SHP77 (cell line): ENCODE measurements at regions not wholly inside any gene's neighbourhood (a gene's known extent, or its start where the extent isn't known, plus 50 kb on each side); places are given as distances from the start of the nearest gene placed in this dataset.

Experiments used
- DNase-seq, 2 experiments: peaks; one replicate each; lab custom pipeline; 2025; lab: John Stamatoyannopoulos, UW

DNA sequence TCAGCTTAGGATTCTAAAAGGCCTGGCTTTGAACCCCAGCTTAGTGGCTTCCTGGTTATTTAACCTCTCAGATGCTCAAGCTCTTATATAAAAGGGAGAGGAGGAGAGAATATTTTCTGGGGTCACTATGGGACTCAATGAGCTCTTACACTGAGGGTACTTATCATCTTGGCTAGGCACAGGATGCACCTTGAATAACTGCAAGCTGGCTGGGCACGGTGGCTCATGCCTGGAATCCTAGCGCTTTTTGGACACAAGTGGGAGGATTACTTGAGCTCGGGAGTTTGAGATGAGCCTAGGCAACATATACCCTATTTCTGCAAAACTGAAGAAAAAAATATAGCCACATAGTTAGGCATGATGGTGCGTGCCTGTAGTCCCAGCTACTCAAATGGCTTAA is 665.3 kb upstream of the RBFOX1 start:
- DNase-seq: no peak

DNA sequence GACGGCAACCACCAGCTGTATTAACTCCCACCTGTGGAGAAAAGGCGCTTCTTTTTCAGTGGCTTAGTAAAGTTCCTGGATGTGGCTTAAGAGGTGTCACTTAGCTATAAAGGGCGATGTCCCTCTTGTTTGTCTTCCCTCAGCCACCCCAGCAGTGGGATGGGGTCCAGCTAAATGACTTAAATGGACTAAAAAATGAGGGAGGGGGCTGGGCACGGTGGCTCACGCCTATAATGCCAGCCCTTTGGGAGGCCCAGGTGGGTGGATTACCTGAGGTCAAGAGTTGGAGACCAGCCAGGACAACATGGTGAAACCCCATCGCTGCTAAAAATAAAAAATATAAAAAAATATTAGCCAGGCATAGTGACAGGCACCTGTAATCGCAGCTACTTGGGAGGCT is 667.5 kb upstream of the RBFOX1 start:
- no peak for DNase-seq

DNA sequence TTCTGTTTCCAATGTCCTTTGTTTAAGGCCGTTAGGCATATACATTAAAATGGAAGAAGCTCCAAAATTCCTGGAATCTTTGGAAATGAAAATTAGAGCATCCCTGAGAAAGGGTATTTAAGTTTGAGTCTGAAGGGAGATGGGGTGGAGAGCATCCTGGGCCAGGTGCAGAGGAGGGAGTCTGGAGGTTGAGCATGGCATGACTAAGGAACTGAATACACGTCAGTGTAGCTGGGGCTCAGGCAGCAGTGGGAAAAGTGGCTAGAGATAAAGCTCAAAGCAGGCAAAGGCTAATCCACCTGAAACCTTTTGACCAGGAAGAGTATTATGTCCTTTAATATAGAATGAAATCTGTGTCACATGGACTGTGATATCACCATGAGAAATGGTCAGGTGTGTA is 669.0 kb upstream of the RBFOX1 start:
- DNase-seq: no peak

DNA sequence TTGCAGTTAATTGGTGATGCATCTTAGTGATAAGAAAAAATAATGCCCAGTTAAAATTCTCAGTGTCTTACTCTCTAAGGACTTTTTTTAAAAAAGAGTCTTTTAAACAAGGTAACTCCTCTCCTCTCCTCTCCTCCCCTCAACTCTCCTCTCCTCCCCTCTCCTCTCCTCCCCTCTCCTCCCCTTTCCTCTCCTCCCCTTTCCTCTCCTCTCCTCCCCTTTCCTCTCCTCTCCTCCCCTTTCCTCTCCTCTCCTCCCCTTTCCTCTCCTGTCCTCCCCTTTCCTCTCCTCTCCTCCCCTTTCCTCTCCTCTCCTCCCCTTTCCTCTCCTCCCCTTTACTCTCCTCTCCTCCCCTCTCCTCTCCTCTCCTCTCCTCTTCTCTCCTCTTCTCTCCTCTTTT is 675.9 kb upstream of the RBFOX1 start:
- DNase-seq: no peak

DNA sequence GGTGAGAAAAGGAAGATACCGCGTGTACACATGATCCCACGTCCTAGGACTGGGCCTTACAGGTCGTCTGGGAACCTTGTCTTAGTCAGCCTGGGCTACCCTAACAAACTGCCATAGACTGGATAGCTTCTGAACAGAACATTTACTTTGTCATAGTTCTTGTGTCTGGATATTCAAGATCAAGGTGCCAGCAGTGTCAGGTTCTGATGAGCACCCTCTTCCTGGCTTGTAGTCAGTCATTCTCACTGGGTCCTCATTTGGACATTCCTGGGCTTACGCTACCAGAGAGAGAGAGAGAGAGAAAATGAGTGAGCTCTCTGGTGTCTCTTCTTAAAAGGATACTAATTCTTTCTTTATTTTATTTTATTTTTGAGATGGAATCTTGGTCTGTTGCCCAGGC is 685.8 kb upstream of the RBFOX1 start:
- no peak for DNase-seq

DNA sequence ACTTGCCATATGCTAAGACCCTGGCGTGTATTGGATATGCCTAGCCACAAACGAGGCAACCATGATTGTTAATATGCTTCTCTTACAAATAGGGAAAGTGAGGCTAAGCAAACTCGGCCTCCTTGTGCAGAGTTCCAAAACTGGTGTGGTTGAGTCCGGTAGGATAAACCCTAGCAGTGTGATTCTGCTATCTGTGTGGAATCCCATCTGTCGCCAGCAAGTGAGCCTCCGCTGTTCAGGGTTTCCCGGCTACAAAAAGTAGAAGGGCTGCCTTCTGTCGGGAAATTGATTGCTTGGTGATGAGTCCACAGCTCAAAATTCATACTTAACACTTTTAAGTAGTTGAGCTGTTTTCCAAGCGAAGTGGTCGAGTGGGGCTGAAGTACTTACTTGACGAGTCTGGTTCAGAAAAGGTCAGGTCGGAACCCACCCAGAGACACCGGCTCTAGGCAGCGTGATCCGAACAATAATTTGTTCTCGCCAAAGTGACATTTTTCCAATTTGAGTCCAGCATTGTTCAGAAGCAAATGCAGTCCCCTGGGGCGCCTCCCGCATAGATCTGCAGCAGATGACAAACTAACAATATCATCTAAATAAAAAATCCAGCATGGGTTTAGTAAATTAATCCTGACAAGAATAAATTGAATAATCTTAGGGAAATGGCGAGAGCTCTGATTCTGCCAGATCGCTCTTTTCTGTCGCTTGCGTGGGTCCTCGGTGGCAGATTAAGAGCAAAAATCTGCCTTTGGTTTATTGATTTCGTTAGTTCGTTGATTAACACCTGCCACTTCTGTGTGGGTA is 686.7 kb upstream of the RBFOX1 start:
- DNase-seq: no peak

DNA sequence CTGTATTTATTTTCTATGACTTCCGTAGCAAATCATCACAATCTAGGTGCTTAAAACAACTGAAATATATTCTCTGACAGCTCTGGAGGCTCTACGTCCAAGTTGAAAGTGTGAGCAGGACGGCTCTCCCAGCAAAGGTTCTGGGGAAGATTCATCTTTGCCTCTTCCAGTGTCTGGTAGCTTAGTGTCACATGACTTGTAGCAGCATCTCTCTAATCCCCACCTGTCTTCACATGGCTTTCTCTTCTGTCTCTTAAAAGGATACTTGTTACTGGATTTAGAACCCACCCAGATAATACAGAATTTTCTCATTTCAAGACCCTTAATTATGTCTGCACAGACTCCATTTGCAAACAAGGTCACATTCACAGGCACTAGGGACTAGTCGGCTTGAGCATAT is 687.7 kb upstream of the RBFOX1 start:
- no peak for DNase-seq

DNA sequence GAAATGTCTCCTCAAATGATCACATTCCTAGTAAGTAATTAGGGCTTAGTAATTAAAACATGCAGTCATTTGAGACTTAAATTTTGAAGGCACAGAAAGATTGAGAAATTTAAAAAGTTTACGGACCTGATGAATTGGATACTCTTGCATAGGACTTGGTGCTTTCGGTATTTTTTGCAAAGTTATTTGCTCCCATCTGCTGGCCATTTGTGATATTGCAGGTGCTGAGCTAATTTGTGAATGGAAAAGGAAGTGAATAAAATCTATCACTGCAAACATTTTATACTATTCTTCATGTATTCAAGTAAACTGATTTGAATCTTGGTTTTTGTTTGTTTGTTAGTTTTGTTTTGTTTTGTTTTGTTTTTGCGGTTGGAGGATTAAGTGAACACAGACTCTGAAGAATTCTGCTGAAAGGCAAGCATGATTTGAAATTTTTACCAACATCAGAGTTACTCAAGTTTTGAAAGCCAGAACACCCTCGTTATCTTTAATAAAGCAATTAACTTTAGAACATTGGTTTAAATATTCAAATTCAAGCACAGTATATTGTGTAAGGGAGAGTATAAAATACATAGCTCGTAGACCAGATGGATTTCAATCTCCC is 689.5 kb upstream of the RBFOX1 start:
- DNase-seq: peak in 1 of 2 experiments; percentile 49

DNA sequence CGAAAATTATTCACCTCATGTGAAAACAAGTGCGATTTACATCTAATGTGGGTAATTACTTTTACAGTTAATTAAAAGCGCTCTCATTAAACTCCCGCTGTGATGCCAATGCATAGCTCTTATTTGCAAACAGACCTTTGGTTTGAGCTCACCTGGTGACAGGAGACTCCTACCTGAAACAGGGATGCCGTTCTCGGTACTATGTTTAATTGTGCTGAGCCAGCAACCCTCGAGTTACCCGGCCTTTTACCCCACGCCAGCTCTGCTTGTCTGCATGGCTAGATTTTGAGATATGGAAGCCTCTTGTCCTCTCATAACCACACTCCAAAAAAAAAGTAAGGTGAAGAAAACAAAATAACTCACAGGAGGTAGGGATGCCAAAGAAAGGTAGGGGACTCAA is 690.4 kb upstream of the RBFOX1 start:
- DNase-seq: no peak

DNA sequence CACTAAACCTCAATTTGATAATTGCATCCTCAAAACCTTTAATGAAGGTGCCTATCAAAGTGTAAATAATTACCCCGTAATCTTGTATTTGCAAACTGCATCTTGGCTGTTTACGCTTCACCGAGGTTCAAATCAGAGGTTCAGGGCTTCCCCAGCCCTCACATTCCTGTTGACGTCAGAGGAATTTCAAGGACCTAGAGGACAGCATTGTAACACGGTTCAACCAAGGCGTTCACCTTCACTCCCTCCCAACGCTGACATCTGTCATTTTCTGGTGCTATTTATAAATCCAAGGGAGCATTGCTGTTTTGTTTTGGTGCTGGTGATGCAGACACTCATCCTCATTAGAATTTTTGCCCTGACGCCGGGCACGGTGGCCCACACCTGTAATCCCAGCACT is 691.6 kb upstream of the RBFOX1 start:
- DNase-seq: no peak

DNA sequence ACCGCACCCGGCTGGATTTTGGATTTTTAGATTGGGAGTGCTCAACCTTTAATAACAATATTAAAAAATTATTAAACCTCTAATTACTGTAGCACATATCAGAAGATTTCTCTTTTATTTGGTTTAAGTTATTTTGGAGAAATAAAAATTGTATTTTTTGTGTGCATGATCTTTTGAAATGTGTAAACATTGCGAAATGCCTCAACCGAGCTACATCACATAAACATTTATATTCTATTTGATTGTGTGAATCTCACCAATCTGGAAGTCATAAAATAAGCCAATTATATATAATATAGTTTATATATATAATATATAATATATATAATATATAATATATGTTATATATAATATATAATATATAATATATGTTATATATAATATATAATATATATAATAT is 696.2 kb upstream of the RBFOX1 start:
- DNase-seq: no peak

DNA sequence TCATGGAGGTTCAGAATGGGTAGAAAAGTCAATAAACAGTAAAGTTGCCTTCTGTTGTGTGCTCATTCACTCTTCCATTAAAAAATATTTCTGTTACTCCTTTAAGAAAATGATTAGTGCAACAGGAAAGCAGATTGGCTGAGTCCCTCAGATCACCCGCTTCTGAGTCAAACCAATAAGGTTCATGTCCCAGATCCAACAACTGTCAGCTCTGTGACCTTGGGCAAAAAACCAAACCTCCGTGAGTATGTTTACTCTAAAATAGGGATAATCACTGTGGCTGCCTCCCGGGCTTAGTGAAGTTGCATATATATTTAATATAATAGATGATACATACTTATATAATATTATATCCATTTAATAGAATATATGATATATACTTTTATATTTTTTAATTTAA is 698.5 kb upstream of the RBFOX1 start:
- no peak for DNase-seq

DNA sequence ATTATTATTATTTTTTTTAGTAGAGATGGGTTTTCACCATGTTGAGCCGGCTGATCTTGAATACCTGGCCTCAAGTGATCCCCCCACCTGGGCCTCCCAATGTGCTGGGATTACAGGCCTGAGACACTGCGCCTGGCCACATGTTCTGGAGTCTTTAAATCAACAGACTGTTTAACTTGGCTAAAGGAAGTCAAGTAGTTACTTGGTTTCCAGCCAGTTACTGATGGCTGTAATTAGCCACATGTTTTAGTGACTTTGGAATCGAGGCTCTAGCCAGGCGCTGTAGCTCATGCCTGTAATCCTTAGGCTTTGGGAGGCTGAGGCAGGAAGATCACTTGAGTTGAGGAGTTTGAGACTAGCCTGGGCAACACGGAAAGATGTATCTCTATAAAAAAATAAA is 699.2 kb upstream of the RBFOX1 start:
- no peak for DNase-seq

DNA sequence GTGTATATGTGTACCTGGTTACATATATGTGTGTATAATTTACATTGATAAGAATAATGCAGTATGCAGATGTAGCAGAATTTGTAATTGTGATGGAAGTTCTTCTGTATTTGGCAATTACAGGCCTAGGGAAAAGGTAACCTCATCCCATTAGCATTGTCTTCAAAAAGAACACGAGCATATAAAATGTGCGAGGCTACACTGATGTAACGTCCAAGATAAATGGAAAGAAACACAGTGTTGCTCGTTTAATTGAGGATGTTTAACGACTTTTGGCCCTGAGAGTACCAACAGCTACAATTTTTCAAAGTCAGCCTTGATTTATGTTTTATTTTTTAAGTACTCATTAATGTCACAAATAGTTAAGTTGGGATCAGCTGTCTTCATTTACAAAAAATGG is 703.5 kb upstream of the RBFOX1 start:
- no peak for DNase-seq

DNA sequence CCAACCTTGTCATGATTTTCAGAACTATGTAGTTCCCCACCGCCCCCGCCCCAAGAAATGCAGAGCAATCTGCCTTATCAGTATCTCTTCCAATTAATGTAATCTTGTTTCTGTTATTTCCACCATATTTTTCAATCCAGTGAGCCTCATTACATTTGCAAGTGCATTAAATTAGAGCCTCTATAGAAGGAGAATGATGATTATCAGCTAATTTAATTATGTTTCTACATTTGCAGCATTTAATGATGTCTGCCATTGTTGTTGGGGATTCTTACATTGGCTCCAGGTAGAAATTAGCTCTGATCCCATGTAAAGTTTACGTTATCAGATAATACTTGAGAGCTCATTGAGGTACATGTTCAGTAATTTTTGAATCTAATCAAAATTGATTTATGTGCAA is 707.0 kb upstream of the RBFOX1 start:
- no peak for DNase-seq

DNA sequence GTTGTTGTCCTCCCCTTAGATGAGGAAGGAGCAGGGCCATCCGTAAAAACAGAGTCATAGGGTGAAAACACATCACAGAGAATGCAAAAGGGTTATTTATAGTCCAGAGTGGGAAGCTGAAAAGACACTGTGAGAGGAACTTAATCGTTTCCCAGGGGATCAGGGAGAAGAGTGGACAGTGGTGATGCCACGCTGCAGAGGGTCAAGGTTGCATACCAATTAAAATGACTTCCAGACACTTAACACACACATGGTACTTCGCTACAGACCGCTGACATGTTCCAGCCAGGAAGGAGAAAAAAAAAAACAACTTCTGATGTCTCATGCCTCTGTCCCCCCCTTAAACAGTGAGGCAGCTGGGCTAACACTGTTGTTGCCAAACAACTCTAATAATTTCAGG is 713.8 kb upstream of the RBFOX1 start:
- no peak for DNase-seq

DNA sequence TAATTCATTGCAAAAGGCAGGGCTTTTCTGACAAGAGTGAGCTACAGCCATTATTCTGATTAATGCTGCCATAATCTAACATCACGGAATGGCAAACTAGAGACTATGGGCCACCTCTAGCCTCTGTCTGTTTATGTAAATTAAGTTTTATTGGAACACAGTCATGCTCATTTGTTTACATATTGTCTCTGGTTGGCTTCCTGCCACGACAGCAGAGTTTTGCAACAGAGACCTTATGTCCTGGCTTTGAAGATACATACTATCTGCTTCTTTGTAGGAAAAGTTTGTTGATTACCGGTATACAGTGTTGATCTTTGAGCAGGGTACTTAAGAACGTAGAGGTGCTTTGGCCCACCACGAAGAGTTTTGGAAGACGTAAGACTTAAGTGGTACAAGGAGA is 715.9 kb upstream of the RBFOX1 start:
- no peak for DNase-seq

DNA sequence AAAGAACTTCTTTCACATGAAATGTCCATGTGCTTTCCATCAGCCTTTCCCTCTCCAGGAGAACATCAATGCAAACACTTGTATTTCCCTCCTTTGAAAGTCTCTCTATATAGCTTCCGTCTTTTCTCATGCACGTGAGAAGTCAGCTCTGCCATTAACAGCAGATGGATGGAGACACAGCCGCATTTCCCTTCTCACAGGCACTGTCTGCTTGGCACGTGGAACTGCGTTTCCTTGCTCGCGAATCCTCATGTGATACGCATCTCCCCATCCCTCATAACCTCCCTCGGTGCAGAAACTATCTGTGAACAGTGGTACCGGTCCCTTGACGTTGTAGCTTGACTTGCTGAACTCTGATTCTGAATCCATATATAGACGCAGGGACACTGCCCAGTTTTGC is 717.0 kb upstream of the RBFOX1 start:
- DNase-seq: no peak

DNA sequence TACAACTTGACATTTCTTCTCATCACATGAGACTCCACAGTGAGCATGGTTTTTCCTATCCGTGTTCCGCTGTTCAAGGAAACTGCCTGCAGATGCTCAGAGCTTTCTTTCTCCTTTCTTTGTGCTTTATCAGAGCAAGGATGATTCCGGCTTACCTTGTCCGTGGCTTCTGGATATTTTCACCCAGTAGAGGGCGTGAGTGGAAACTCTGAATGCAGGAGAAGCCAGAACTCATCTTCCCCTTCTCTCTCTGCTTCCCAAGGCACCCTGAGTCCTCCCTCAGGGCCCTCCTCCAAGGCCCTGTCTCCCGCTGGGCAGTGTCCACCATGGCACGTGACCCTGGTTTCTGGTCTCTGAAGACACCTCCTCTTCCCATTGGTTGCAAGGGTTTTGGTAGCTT is 721.1 kb upstream of the RBFOX1 start:
- DNase-seq: no peak

DNA sequence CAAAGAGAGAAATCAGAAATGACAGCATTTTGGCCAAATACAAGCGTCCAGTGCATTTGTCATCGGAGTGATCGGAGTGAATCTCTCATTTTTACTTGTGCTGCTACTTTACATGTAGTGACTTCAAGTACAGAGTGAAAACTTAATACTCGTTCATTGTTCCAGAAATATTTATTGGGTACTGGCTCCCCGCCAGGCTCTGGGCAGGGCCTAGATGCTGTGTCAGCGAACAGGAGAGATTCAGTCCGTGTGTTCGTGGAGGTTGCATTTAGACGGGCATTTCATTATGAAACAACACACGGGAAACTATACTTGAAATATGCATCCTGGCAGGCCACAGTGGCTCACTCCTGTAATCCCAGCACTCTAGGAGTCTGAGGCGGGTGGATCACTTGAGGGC is 727.2 kb upstream of the RBFOX1 start:
- DNase-seq: no peak

DNA sequence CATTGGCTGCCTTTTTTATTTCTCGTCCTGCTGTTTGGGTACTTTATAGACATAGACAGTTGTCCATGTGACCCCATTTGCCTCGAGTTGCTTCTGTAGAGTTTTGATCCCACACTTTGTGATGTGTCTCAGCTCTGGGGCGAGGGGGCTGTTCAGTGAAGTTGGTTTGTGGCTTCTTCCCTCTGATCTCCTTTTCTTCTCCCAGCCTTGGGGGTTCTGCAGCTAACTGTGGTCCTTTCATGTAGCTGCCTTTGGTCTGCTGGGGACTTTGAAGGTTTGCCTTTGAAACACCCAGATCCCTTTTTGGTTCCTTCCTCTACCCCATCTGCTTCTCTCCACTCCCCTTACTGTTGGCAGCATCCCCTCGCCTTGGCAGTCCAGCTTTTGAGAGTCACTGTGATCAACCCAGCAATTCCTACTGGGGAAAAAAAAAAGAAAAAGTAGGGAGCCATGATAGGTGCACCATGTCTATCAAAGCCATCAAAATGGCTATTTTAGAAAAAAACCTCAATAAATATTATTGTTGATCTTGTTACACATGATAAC is 728.8 kb upstream of the RBFOX1 start:
- no peak for DNase-seq

DNA sequence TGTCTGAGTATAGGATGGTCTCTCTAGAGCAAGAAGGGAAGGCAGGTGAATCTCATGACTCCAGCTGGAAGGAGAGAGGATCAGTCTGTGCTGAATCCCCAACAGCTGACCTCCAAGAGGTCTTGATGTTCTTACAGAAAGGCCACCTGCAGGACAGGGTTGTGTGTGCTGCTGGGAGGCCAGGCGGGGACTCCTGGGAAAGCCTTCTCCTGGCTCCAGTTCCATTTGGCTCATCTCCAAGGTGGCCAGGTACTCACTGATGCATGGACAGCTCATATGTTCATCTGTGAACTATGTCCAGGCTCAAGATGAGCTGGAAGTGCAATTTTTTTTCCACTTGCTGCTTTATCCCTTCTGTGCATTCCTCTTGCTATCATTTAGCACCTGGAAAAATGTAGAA is 730.2 kb upstream of the RBFOX1 start:
- DNase-seq: no peak

DNA sequence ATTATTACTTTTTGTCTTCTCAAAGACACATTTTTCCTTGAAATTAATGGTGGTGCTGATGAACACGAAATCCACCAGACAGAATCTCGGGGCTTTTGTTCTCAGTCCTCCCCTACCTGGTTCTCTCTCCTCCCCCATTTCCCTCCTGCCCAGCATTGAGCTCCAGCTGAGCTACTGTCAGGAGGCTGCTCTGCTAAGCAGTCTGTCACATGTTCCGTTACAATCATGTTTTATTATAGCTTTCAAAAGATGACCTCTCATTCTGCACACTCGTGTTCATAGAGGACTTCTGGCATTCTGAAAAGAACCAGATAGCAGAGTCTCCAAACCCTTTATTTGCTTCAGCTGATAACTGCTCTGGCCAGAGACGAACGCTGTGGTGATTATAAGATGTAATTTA is 732.5 kb upstream of the RBFOX1 start:
- DNase-seq: no peak

DNA sequence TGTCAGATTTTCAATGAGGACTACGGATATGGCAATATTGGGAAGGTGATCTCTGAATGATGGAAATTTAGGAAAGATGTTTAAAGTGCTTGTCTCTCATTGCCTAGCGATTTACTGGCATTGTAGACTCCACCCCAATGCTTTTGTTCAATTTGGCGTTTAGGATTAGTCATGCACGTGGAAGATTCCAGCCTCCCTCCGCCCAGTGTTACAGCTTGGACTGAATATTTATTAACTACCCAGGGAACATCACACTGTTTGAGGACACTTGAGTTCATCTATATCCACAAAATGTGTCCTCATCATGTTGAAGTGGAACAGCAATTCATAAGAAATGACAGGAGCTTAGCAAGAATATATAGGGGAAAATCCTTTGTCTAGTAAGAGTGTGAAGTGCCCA is 738.8 kb upstream of the RBFOX1 start:
- DNase-seq: no peak
